OCI-LY7 (cell line): ENCODE measurements at regions not wholly inside any gene's neighbourhood (a gene's known extent, or its start where the extent isn't known, plus 50 kb on each side); places are given as distances from the start of the nearest gene placed in this dataset.

ENCODE experiments used
- CTCF ChIP-seq: fragments of 200-600 bp; sonication (generic); conservative IDR thresholded peaks from 2 replicates; pipeline ENCODE4 v1.5.1; 2014; ENCODE audit warnings: mild to moderate bottlenecking, antibody characterized with exemption, low read length, moderate library complexity, mixed read lengths
- EZH2phosphoT487 ChIP-seq: fragments of 200-600 bp; sonication (generic); IDR thresholded peaks from 2 replicates; pipeline ENCODE4 v1.6.1; 2018; ENCODE audit warnings: low read depth, borderline replicate concordance, mild to moderate bottlenecking, mixed run types, antibody characterized with exemption, low read length, moderate library complexity, mixed read lengths

DNA sequence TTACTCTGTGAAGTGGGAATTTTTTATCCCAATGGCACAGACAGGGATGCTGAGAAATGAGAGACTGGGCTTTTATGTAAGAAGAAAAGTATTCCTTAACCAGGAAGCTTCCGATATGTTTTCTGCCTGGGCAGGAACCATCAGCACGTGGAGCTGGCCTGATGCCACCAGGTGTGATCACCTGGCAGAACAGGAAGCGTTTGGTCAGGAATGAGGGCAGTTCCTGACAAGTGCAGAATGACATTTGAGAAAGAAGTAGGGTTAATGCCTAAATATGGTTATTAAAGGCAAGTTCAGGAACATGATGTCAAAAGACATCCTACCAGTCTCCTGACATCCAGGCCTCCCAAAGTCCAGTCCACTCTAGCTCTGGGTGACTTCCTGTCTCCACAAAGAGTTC, 210.3 kb downstream of the NUAK1 start:
- TF ChIP-seq CTCF (no peak), EZH2phosphoT487 (no peak)
